ENCODE measurements at regions not wholly inside any gene's neighbourhood (a gene's known extent, or its start where the extent isn't known, plus 50 kb on each side); places are given as distances from the start of the nearest gene placed in this dataset.

- Histone ChIP-seq H3K9ac (ENCODE audit: low read length) (no peak overlapping the region), H2AFZ (ENCODE audit: low read depth, low read length, severe bottlenecking) (no peak overlapping the region), H3K27ac (ENCODE audit: low read depth, low read length) (no peak overlapping the region), H4K20me1 (ENCODE audit: low read depth, low read length) (no peaks in the 10 kb centered on the region), H3K27me3 (ENCODE audit: low read length) (no peaks in the 10 kb centered on the region), H3K9me2 (replicated peaks; ENCODE audit: insufficient read depth, low read length) (no peaks in the 10 kb centered on the region), H3K4me3 (ENCODE audit: insufficient read depth, low read length, poor library complexity, severe bottlenecking) (no peak overlapping the region), H3K36me3 (ENCODE audit: low read length) (no peaks in the 10 kb centered on the region), H3K4me2 (ENCODE audit: low read depth, low read length, poor library complexity, severe bottlenecking) (no peak overlapping the region), H3K9me3 (ENCODE audit: insufficient read depth, low read length) (no peaks in the 10 kb centered on the region), H3K79me2 (ENCODE audit: insufficient read depth, low read length) (no peaks in the 10 kb centered on the region), H3F3A (ENCODE audit: insufficient read depth) (no peaks in the 10 kb centered on the region)
- TF ChIP-seq CTCF (IDR thresholded peaks at IDR 0.05; ENCODE audit: insufficient read depth, low read length, poor library complexity, severe bottlenecking) (no peak), EZH2phosphoT487 (conservative IDR thresholded peaks at IDR 0.05; ENCODE audit: low read length) (no peak)
These were observed 140.6 kb upstream of the SOX9 start for GRCh38 chr17:71980171-71980570.

GRCh38 chr17:71983828-71984227, 137.0 kb upstream of the SOX9 start:
- H3K9me3 ChIP-seq (ENCODE audit: insufficient read depth, low read length), result no peaks in the 10 kb centered on the region
- no peak overlapping the region for H3K4me3 ChIP-seq (ENCODE audit: insufficient read depth, low read length, poor library complexity, severe bottlenecking)
- H3F3A ChIP-seq (ENCODE audit: insufficient read depth), result no peaks in the 10 kb centered on the region
- H3K9ac ChIP-seq (ENCODE audit: low read length), result no peak overlapping the region
- H4K20me1 ChIP-seq (ENCODE audit: low read depth, low read length), result no peaks in the 10 kb centered on the region
- H3K27ac ChIP-seq (ENCODE audit: low read depth, low read length), result no peak overlapping the region
- no peaks in the 10 kb centered on the region for H3K79me2 ChIP-seq (ENCODE audit: insufficient read depth, low read length)
- no peaks in the 10 kb centered on the region for H3K36me3 ChIP-seq (ENCODE audit: low read length)
- H2AFZ ChIP-seq (ENCODE audit: low read depth, low read length, severe bottlenecking), result no peak overlapping the region
- no peaks in the 10 kb centered on the region for H3K9me2 ChIP-seq (replicated peaks; ENCODE audit: insufficient read depth, low read length)
- H3K4me2 ChIP-seq (ENCODE audit: low read depth, low read length, poor library complexity, severe bottlenecking), result no peak overlapping the region
- no peak for TF ChIP-seq CTCF (IDR thresholded peaks at IDR 0.05; ENCODE audit: insufficient read depth, low read length, poor library complexity, severe bottlenecking)
- TF ChIP-seq EZH2phosphoT487 (conservative IDR thresholded peaks at IDR 0.05; ENCODE audit: low read length), result no peak
- no peaks in the 10 kb centered on the region for H3K27me3 ChIP-seq (ENCODE audit: low read length)

GRCh38 chr17:71985111-71986039, 135.4 kb upstream of the SOX9 start:
- TF ChIP-seq CTCF (IDR thresholded peaks at IDR 0.05; ENCODE audit: insufficient read depth, low read length, poor library complexity, severe bottlenecking) (no peak), EZH2phosphoT487 (conservative IDR thresholded peaks at IDR 0.05; ENCODE audit: low read length) (no peak)
- Histone ChIP-seq H3K9me3 (ENCODE audit: insufficient read depth, low read length) (no peaks in the 10 kb centered on the region), H3K27me3 (ENCODE audit: low read length) (no peaks in the 10 kb centered on the region), H2AFZ (ENCODE audit: low read depth, low read length, severe bottlenecking) (no peak overlapping the region), H3K9me2 (replicated peaks; ENCODE audit: insufficient read depth, low read length) (no peaks in the 10 kb centered on the region), H4K20me1 (ENCODE audit: low read depth, low read length) (no peaks in the 10 kb centered on the region), H3K4me3 (ENCODE audit: insufficient read depth, low read length, poor library complexity, severe bottlenecking) (no peak overlapping the region), H3K27ac (ENCODE audit: low read depth, low read length) (no peak overlapping the region), H3K4me2 (ENCODE audit: low read depth, low read length, poor library complexity, severe bottlenecking) (no peak overlapping the region), H3K79me2 (ENCODE audit: insufficient read depth, low read length) (no peaks in the 10 kb centered on the region), H3K9ac (ENCODE audit: low read length) (no peak overlapping the region), H3F3A (ENCODE audit: insufficient read depth) (no peaks in the 10 kb centered on the region), H3K36me3 (ENCODE audit: low read length) (no peaks in the 10 kb centered on the region)
